ENCODE measurements at regions not wholly inside any gene's neighbourhood (a gene's known extent, or its start where the extent isn't known, plus 50 kb on each side); places are given as distances from the start of the nearest gene placed in this dataset.
"Not testable (repeated sequence)": the region's sequence is repeated elsewhere in the genome, so short reads cannot be mapped to it uniquely, and the experiment has no call there.

DNA sequence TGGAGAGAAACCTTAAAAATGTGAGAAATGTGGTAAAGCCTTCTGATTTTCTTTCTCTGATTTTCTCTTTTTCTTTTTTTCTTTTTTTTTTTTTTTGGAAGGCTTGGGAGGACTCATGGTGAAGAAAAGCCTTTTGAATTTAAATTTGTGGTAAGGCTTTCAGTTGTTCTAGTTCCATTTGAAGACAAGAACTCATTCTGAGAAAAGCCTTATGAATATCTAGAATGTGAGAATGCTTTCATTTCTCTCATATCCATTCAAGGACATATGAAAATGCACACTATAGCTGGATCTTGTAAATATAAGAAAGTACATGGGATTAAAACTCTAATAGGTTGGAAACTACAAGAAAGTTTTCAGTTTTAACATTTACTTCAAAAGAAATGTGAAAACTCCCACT is 1045.2 kb upstream of the NRXN1 start:
- H3K9me3 Mint-ChIP-seq = peaks cover 21% of the 10 kb centered on the region
- no peak overlapping the region for H3K4me3 Mint-ChIP-seq
- H3K36me3 Mint-ChIP-seq (ENCODE audit: low read depth) = no peaks in the 10 kb centered on the region
- H3K27me3 Mint-ChIP-seq (ENCODE audit: low read depth) = no peaks in the 10 kb centered on the region
- no peak overlapping the region for H3K27ac Mint-ChIP-seq
- H3K4me1 Mint-ChIP-seq (ENCODE audit: low read depth) = no peaks in the 10 kb centered on the region

DNA sequence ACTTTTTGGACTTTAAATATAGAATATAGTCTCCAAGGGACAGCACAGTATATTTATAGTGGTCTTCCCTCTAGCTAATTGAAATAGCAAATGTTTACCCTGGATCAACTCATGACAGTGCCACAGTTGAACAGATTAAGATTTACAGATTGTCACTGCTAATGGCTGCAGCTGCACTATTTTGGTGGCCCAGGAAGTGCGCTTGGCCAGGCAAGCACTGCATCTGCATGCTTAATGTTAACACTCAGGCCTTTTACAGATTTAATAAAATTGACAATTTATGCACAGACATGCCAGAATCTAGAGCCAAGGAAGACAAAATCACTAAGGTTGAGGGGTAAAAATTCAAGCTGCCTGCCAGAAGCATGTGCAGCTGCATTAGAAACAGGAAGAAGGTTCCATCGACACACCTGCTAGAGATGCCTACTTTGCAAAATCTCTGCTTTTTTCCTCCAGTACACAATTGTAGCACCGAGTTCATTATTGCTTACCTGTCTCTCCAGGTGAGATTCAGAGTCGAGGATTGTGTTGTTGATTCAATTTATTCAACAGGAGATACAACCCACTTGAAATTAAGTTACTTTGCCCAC is 1042.3 kb upstream of the NRXN1 start:
- H3K27ac Mint-ChIP-seq = no peak overlapping the region
- peaks cover 21% of the 10 kb centered on the region for H3K9me3 Mint-ChIP-seq
- no peaks in the 10 kb centered on the region for H3K27me3 Mint-ChIP-seq (ENCODE audit: low read depth)
- no peak overlapping the region for H3K4me3 Mint-ChIP-seq
- H3K36me3 Mint-ChIP-seq (ENCODE audit: low read depth) = no peaks in the 10 kb centered on the region
- no peaks in the 10 kb centered on the region for H3K4me1 Mint-ChIP-seq (ENCODE audit: low read depth)

- Mint-ChIP-seq H3K4me1 (ENCODE audit: low read depth) (no peaks in the 10 kb centered on the region), H3K27ac (no peak overlapping the region), H3K4me3 (no peak overlapping the region), H3K36me3 (ENCODE audit: low read depth) (no peaks in the 10 kb centered on the region), H3K27me3 (ENCODE audit: low read depth) (no peaks in the 10 kb centered on the region), H3K9me3 (peaks cover 15% of the 10 kb centered on the region)
These were observed 1041.0 kb upstream of the NRXN1 start for GRCh38 chr2:52072949-52073348.

- Mint-ChIP-seq H3K4me1 (ENCODE audit: low read depth) (no peaks in the 10 kb centered on the region), H3K36me3 (ENCODE audit: low read depth) (no peaks in the 10 kb centered on the region), H3K9me3 (peaks cover 9% of the 10 kb centered on the region), H3K27me3 (ENCODE audit: low read depth) (no peaks in the 10 kb centered on the region), H3K4me3 (no peak overlapping the region), H3K27ac (no peak overlapping the region)
These were observed 1038.7 kb upstream of the NRXN1 start for GRCh38 chr2:52070665-52071064.

GRCh38 chr2:52064234-52064633 is 1032.3 kb upstream of the NRXN1 start:
- Mint-ChIP-seq H3K9me3 (peaks cover 9% of the 10 kb centered on the region), H3K36me3 (ENCODE audit: low read depth) (no peaks in the 10 kb centered on the region), H3K4me3 (no peak overlapping the region), H3K27me3 (ENCODE audit: low read depth) (no peaks in the 10 kb centered on the region), H3K27ac (no peak overlapping the region), H3K4me1 (ENCODE audit: low read depth) (no peaks in the 10 kb centered on the region)

DNA sequence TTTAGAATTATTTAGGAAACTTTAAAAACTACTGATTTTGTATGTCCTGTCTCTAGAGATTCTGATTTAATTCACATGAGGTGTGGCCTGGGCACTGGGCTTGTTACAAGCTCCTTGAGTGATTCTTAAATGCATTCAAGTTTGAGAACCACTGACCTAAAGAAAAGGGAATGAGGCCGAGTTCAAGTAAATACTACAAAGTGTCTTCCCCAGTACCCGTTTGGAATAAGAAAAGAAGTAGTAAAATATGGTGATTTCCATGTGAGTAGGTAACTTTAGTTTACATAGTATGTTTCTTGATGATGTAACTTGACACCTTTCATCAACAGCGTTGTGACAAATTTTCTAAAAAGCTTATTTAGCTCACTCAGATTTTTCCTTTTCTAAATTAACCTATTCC is 1022.9 kb upstream of the NRXN1 start:
- no peaks in the 10 kb centered on the region for H3K27me3 Mint-ChIP-seq (ENCODE audit: low read depth)
- H3K27ac Mint-ChIP-seq = no peak overlapping the region
- H3K36me3 Mint-ChIP-seq (ENCODE audit: low read depth) = no peaks in the 10 kb centered on the region
- no peaks in the 10 kb centered on the region for H3K4me1 Mint-ChIP-seq (ENCODE audit: low read depth)
- peaks cover 17% of the 10 kb centered on the region for H3K9me3 Mint-ChIP-seq
- H3K4me3 Mint-ChIP-seq = no peak overlapping the region

DNA sequence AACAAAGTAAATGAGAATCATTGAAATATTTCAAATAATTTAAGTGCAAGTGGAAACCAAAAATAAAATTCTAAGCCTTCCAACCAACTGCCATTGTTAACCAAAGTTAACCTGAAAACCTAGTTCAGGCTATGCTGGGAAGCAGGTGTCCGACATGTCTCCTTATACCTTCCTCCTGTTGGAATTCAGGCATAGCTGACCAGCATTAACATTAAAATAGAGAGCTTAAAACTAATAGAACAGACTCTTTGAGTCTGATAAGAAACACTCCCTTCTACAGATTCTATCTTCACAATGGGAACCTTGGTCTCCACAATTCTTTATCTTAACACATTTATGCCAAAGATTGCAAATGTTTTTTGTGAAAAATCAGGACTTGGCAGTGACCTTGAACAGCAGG is 1004.9 kb upstream of the NRXN1 start:
- Mint-ChIP-seq H3K36me3 (ENCODE audit: low read depth) (no peaks in the 10 kb centered on the region), H3K27ac (no peak overlapping the region), H3K27me3 (ENCODE audit: low read depth) (no peaks in the 10 kb centered on the region), H3K9me3 (peaks cover 10% of the 10 kb centered on the region), H3K4me3 (no peak overlapping the region), H3K4me1 (ENCODE audit: low read depth) (no peaks in the 10 kb centered on the region)

GRCh38 chr2:52036024-52036423 is 1004.1 kb upstream of the NRXN1 start:
- no peaks in the 10 kb centered on the region for H3K36me3 Mint-ChIP-seq (ENCODE audit: low read depth)
- H3K4me3 Mint-ChIP-seq = no peak overlapping the region
- no peaks in the 10 kb centered on the region for H3K27me3 Mint-ChIP-seq (ENCODE audit: low read depth)
- H3K9me3 Mint-ChIP-seq = peaks cover 10% of the 10 kb centered on the region
- no peak overlapping the region for H3K27ac Mint-ChIP-seq
- H3K4me1 Mint-ChIP-seq (ENCODE audit: low read depth) = no peaks in the 10 kb centered on the region

- H3K9me3 Mint-ChIP-seq = peaks cover 10% of the 10 kb centered on the region
- H3K4me3 Mint-ChIP-seq = no peak overlapping the region
- no peaks in the 10 kb centered on the region for H3K4me1 Mint-ChIP-seq (ENCODE audit: low read depth)
- no peaks in the 10 kb centered on the region for H3K27me3 Mint-ChIP-seq (ENCODE audit: low read depth)
- H3K36me3 Mint-ChIP-seq (ENCODE audit: low read depth) = no peaks in the 10 kb centered on the region
- H3K27ac Mint-ChIP-seq = no peak overlapping the region
These were observed 1003.5 kb upstream of the NRXN1 start for GRCh38 chr2:52035391-52035790.

GRCh38 chr2:52034706-52035105 is 1002.8 kb upstream of the NRXN1 start:
- Mint-ChIP-seq H3K36me3 (ENCODE audit: low read depth) (no peaks in the 10 kb centered on the region), H3K9me3 (peaks cover 10% of the 10 kb centered on the region), H3K4me3 (no peak overlapping the region), H3K4me1 (ENCODE audit: low read depth) (no peaks in the 10 kb centered on the region), H3K27me3 (ENCODE audit: low read depth) (no peaks in the 10 kb centered on the region), H3K27ac (no peak overlapping the region)

- Mint-ChIP-seq H3K36me3 (ENCODE audit: low read depth) (no peaks in the 10 kb centered on the region), H3K4me1 (ENCODE audit: low read depth) (no peaks in the 10 kb centered on the region), H3K4me3 (no peak overlapping the region), H3K27me3 (ENCODE audit: low read depth) (no peaks in the 10 kb centered on the region), H3K9me3 (peaks cover 27% of the 10 kb centered on the region), H3K27ac (no peak overlapping the region)
These were observed 990.1 kb upstream of the NRXN1 start for GRCh38 chr2:52022006-52022405.

DNA sequence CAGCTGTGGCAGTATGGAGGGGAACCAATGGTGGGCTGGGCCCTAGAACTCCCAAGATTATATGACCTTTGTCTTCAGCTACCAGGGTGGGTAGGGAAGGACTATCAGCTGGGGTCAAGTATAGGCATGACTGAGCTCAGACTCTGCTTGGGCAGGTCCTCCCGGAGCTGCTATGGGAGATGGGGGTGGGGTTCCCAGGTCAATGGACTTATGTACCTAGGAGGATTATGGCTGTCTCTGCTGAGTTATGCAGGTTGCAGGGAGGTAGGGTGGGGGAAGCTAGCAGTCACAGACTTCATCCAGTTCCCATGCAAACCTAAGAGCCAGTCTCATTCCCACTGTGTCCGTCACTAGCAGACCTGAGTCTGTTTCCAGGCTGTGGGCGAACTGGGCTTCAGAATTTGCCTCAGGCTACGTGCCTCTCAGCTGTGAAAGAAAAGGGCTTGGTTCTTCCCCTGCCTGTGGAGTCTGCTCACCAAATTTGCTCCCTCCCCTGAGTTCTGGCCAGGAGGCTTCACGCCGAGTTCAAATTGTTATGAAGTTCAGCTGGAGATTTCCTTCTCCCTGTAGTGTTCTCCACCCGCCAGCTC is 985.8 kb upstream of the NRXN1 start:
- Mint-ChIP-seq H3K4me3 (no peak overlapping the region), H3K27ac (no peak overlapping the region), H3K27me3 (ENCODE audit: low read depth) (no peaks in the 10 kb centered on the region), H3K9me3 (peaks cover 35% of the 10 kb centered on the region), H3K4me1 (ENCODE audit: low read depth) (no peaks in the 10 kb centered on the region), H3K36me3 (ENCODE audit: low read depth) (no peaks in the 10 kb centered on the region)

- not testable (repeated sequence) for H3K4me1 Mint-ChIP-seq (ENCODE audit: low read depth); H3K27ac Mint-ChIP-seq; H3K36me3 Mint-ChIP-seq (ENCODE audit: low read depth); H3K4me3 Mint-ChIP-seq; H3K27me3 Mint-ChIP-seq (ENCODE audit: low read depth)
- peaks cover 18% of the 10 kb centered on the region for H3K9me3 Mint-ChIP-seq
These were observed 975.0 kb upstream of the NRXN1 start for GRCh38 chr2:52006821-52007366.

DNA sequence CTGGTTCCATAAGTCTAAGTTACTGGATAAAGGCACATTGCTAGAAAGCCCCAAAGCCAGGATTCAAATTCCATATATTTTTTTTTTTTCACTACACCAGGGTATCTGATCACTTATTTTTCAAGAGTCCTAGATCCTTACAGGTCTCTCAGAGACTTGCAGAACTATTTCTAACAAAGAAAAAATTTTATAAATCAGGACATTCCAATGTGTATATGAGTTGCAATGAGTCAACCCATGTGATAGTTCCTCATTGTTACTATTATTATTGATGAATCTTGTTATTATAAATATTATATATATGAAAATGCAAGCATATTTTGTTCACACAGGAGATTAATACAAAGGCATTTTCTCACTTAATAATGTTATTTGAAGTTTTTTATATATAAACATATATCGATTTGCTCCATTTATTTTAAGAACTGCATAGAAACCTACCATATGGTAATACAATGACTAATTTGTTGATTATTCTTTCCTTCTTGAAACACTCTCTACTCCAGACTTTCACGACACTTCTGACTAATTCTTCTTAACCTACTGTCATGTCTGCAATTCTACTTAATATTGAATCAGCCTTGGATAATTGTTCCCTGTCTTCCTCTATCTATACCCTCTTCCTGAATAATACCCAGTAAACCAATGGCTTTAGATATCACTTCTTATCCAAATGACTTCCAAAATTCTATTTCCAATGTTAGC is 968.4 kb upstream of the NRXN1 start:
- Mint-ChIP-seq H3K36me3 (ENCODE audit: low read depth) (no peaks in the 10 kb centered on the region), H3K27me3 (ENCODE audit: low read depth) (no peaks in the 10 kb centered on the region), H3K4me1 (ENCODE audit: low read depth) (no peaks in the 10 kb centered on the region), H3K4me3 (no peak overlapping the region), H3K9me3 (peaks cover 39% of the 10 kb centered on the region), H3K27ac (no peak overlapping the region)

- no peaks in the 10 kb centered on the region for H3K36me3 Mint-ChIP-seq (ENCODE audit: low read depth)
- H3K9me3 Mint-ChIP-seq = peaks cover 35% of the 10 kb centered on the region
- no peaks in the 10 kb centered on the region for H3K27me3 Mint-ChIP-seq (ENCODE audit: low read depth)
- H3K27ac Mint-ChIP-seq = no peak overlapping the region
- no peak overlapping the region for H3K4me3 Mint-ChIP-seq
- H3K4me1 Mint-ChIP-seq (ENCODE audit: low read depth) = no peaks in the 10 kb centered on the region
These were observed 967.0 kb upstream of the NRXN1 start for GRCh38 chr2:51998890-51999289.

Data from T-helper 1 cell treated with Interleukin-12 subunit alpha and Interleukin-12 subunit beta and Interleukin-4 antibody, amounts not matched to agents 30 μg/mL and 1 μg/mL, for 36 hours (primary cell).